ENCODE measurements at regions not wholly inside any gene's neighbourhood (a gene's known extent, or its start where the extent isn't known, plus 50 kb on each side); places are given as distances from the start of the nearest gene placed in this dataset.
A peak's percentile ranks its signal among the peaks of the same experiment; 100 is the strongest.

GRCh38 chr18:10201226-10201625 lies 253.2 kb upstream of the APCDD1 start:
- Histone ChIP-seq H3K27ac (no peak overlapping the region), H3K36me3 (no peaks in the 10 kb centered on the region), H3K4me3 (no peak overlapping the region), H3K4me1 (no peaks in the 10 kb centered on the region), H3K27me3 (no peaks in the 10 kb centered on the region), H3K9me3 (no peaks in the 10 kb centered on the region)
- no peak for DNase-seq (ENCODE audit: low spot score in 2 of 2)
- intact Hi-C loops (cut with DNase I; ENCODE audit: low total_unique reads), result no loop called here
- TF ChIP-seq POLR2A (IDR thresholded peaks at IDR 0.05) (no peak), POLR2AphosphoS5 (IDR thresholded peaks at IDR 0.05) (no peak), CTCF (IDR thresholded peaks at IDR 0.05) (no peak)

- Histone ChIP-seq H3K27ac (no peak overlapping the region), H3K4me3 (no peak overlapping the region), H3K36me3 (no peaks in the 10 kb centered on the region), H3K27me3 (no peaks in the 10 kb centered on the region), H3K9me3 (no peaks in the 10 kb centered on the region), H3K4me1 (no peaks in the 10 kb centered on the region)
- intact Hi-C loops (cut with DNase I; ENCODE audit: low total_unique reads), result no loop called here
- no peak for DNase-seq (ENCODE audit: low spot score in 2 of 2)
- TF ChIP-seq CTCF (IDR thresholded peaks at IDR 0.05) (no peak), POLR2AphosphoS5 (IDR thresholded peaks at IDR 0.05) (no peak), POLR2A (IDR thresholded peaks at IDR 0.05) (no peak)
Observed at GRCh38 chr18:10201659-10202058, 252.8 kb upstream of the APCDD1 start.

- Histone ChIP-seq H3K4me3 (no peak overlapping the region), H3K36me3 (no peaks in the 10 kb centered on the region), H3K27ac (no peak overlapping the region), H3K9me3 (no peaks in the 10 kb centered on the region), H3K4me1 (no peaks in the 10 kb centered on the region), H3K27me3 (no peaks in the 10 kb centered on the region)
- DNase-seq (ENCODE audit: low spot score in 2 of 2), result no peak
- intact Hi-C loops (cut with DNase I; ENCODE audit: low total_unique reads), result no loop called here
- TF ChIP-seq POLR2AphosphoS5 (IDR thresholded peaks at IDR 0.05) (no peak), POLR2A (IDR thresholded peaks at IDR 0.05) (no peak), CTCF (IDR thresholded peaks at IDR 0.05) (no peak)
Observed at GRCh38 chr18:10202845-10203321, 251.6 kb upstream of the APCDD1 start.

- Histone ChIP-seq H3K4me1 (no peaks in the 10 kb centered on the region), H3K9me3 (no peaks in the 10 kb centered on the region), H3K27me3 (no peaks in the 10 kb centered on the region), H3K4me3 (no peak overlapping the region), H3K27ac (no peak overlapping the region), H3K36me3 (no peaks in the 10 kb centered on the region)
- intact Hi-C loops (cut with DNase I; ENCODE audit: low total_unique reads), result no loop called here
- no peak for DNase-seq (ENCODE audit: low spot score in 2 of 2)
- TF ChIP-seq POLR2AphosphoS5 (IDR thresholded peaks at IDR 0.05) (peak in 1 of 3 donors; percentile 27), CTCF (IDR thresholded peaks at IDR 0.05) (no peak)
Observed at GRCh38 chr18:10205151-10205550, 249.3 kb upstream of the APCDD1 start.

GRCh38 chr18:10207682-10208345 lies 246.6 kb upstream of the APCDD1 start:
- no peaks in the 10 kb centered on the region for H3K36me3 ChIP-seq
- H3K27me3 ChIP-seq, result no peaks in the 10 kb centered on the region
- intact Hi-C loops (cut with DNase I; ENCODE audit: low total_unique reads), result no loop called here
- no peak overlapping the region for H3K27ac ChIP-seq
- H3K9me3 ChIP-seq, result no peaks in the 10 kb centered on the region
- H3K4me3 ChIP-seq, result no peak overlapping the region
- no peak for DNase-seq (ENCODE audit: low spot score in 2 of 2)
- no peaks in the 10 kb centered on the region for H3K4me1 ChIP-seq
- no peak for TF ChIP-seq POLR2A (IDR thresholded peaks at IDR 0.05)
- TF ChIP-seq POLR2AphosphoS5 (IDR thresholded peaks at IDR 0.05), result no peak
- no peak for TF ChIP-seq CTCF (IDR thresholded peaks at IDR 0.05)

Measured in breast epithelium (tissue), 4 donors.